Stimulated activated CD4-positive, alpha-beta T cell treated with anti-CD3 and anti-CD28 coated beads, Interleukin-15, amount 100 ng/mL, for 48 hours (primary cell): ENCODE measurements at regions not wholly inside any gene's neighbourhood (a gene's known extent, or its start where the extent isn't known, plus 50 kb on each side); places are given as distances from the start of the nearest gene placed in this dataset.

ENCODE experiments used
- DNase-seq, 2 donors: peaks; one replicate each; pipeline ENCODE4 v3.0.0-alpha.2; 2020; ENCODE audit warnings: low read depth in 2 of 2

- DNase-seq: no peak
Observed at GRCh38 chr5:67374378-67374777, 177.8 kb upstream of the CD180 start.

DNA sequence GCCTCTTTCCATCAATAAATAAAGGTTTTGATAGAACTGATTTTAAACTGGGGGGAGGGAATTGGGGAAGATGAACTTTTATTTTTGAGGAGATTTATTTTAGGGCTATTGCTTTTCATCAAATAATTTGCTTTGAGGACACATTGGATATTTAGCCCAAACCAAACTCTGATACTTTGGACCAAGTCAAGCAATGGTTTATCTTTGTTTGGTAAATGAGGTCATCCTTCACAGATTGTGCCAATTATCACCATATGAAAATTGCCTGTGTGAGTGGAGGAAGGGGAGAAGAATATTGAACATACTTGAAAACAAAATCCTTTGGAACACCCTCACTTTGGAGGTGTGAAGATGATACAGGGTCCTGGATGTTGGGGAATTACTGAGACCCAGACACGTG, 176.9 kb upstream of the CD180 start:
- no peak for DNase-seq

- DNase-seq: no peak
Observed at GRCh38 chr5:67372887-67373286, 176.3 kb upstream of the CD180 start.

DNA sequence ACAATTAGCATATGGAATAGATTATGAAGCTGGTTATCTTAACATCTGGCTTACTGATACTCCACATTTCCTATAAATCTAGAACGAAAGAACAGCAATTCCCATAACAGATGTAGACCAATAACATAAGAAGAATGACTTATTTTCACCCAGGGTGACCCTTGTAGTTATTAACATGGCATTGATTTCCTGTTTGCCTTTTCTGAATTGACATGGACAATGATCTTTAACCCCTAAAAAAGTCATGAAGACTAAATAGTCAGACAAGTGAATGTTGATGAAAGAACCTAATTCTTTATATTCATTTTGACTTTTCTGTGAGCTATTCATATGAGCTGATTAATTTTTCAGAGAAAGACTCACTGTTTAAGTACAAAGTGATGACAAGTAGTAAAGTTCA, 175.3 kb upstream of the CD180 start:
- no peak for DNase-seq

- no peak for DNase-seq
Observed at GRCh38 chr5:67366691-67367395, 170.2 kb upstream of the CD180 start.

- DNase-seq: no peak
Observed at GRCh38 chr5:67366276-67366675, 169.7 kb upstream of the CD180 start.

DNA sequence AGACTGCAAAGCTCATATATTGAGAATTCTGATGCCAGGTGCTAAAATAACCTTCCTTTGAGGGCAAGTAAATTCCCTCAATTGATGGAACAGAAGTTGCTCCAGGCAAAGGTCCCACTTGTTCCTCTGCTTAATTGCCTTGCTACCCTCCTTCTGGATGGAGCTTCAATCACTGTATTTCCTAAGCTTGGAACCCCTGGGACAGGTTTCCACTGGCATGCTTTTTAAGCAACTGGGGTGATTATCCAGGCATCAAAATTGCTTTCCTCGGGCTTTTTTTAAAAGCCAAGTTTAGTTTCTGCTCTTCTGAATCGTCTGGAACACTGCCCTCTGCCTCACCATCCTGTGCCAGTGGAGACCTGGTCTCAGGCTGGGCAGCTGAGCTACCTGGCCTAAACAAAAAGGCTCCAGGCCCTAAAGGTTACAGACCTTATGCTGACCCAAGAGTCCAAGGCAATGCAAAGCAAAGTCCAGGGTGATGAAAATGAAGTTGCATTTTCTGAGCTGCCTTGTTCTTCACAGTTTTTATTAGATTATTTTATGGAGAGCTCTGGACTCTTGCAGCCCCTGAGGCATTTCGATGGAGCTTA, 167.9 kb upstream of the CD180 start:
- DNase-seq: no peak

DNA sequence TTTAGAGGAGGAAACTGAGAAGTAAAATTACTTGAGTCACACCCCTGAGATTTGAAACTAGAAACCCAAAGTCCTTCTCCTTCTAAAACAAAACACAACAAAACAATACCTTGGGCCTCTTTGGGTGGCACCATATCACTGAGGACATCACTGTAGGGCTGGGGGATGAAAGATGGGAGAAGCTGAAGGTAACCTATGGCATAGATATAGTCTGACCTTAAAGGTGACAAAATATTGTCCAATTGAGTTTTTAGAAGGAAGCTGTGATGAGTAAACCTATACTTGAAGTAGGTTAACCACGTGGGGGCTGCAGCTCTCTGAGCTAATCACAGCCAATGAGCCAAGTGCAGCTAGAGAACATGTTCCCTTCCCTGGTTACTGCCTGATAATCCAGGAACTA, 167.4 kb upstream of the CD180 start:
- no peak for DNase-seq

DNA sequence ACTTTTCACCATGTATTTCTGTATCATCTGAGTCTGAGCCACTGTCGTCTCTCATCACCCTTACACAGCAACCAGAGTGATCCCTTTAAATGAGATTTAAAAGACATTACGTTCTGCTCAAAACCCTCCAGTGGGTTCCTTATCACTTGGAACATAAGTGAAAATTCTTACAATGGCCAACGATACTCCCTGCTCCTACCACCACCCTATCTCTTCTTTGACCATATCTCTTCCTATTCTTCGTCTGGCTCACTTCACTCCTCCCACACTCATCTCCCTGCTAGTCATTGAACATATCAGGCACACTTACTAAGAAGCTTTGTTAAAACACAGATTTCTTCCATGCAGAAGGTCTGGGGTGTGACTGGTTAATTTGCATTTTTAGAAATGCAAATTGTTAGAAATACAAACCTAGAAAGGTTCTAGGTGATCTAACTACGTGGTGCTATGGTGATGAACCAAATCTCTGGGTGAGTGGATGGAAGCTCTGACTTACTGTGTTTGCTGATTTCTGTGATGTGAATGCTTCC, 166.6 kb upstream of the CD180 start:
- no peak for DNase-seq

GRCh38 chr5:67361932-67362729, 165.5 kb upstream of the CD180 start:
- DNase-seq: no peak

DNA sequence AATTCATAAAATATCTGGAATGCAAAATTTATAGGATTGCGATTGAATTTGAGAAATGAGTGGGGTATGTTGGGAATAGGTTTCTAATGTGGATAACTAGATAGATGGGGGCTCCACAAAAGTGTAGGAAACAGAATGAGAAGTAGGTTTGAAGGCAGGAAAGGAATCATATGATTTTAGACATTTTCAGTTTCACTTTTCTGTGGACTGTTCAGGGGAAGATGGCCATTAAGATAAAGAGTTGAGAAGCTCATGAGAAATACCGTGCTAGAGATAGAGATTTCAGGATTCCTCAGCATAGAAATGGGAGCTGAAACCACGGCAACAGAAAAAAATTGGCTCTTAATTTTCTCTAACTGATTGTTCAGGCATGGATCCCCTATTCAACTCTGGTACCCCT, 163.4 kb upstream of the CD180 start:
- no peak for DNase-seq

DNA sequence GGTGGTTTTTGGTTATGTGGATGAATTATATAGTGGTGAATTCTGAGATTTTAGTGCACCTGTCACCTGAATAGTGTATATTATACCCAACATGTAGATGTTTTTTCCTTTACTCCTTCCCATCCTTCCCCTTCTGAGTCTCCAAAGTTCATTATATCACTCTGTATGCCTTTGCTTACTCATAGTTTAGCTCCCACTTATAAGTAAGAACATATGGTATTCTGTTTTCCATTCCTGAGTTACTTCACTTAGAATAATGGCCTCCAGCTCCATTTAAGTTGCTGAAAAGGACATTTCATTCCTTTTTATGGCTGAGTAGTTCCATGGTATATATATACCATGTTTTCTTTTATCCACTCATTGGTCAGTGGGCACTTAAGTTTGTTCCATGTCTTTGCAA, 161.6 kb upstream of the CD180 start:
- no peak for DNase-seq

GRCh38 chr5:67355120-67355713, 158.6 kb upstream of the CD180 start:
- DNase-seq: no peak

GRCh38 chr5:67353500-67354450, 157.2 kb upstream of the CD180 start:
- DNase-seq: no peak

DNA sequence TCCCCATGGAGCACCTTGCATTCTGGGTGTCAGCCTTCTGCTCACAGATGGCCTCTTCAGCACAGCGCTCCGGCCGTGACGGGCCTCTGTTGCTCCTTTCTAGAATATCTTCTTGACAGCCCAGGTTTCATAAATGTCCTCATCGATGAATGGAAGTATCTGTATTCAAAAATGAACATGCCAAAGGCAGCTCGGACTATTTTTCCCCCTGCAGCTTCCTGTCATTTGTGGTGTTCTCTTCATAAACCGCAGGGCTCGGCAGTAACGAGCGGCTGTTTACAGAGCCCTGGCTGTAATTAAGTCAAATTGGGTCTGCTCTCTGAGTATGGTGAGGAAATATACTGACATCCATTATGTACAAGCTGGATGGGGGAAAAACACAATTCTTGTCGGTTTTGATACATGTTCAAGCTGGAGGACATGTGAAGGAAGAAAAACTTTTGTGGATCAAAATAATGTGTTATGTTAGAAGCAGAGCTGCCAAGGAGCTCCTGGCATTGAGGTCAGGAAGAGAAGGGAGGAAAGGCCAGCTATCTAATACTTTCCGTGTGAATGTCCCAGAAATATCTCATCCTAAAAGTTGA, 154.1 kb upstream of the CD180 start:
- DNase-seq: no peak

DNA sequence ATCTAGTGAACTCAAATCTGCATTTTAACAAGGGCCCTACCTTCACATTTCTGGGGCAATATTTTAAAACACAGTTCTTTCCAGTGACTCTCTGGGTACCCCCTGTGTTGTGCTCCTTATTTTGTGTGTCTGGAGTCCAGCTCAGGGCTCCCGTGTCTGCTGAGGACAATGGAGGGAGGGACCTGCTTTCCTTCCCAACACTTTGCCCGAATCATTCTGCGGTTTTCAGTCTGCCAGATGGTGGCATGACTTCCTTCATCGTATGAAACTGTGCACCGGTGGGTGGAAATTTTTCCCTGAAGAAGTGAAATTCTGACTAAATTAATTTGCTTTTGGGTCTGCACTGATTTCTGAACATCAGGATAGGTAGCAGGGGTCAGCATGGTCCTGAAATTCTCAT, 153.6 kb upstream of the CD180 start:
- DNase-seq: no peak

GRCh38 chr5:67347821-67348220, 151.2 kb upstream of the CD180 start:
- DNase-seq: no peak

GRCh38 chr5:67346611-67347010, 150.0 kb upstream of the CD180 start:
- DNase-seq: no peak

DNA sequence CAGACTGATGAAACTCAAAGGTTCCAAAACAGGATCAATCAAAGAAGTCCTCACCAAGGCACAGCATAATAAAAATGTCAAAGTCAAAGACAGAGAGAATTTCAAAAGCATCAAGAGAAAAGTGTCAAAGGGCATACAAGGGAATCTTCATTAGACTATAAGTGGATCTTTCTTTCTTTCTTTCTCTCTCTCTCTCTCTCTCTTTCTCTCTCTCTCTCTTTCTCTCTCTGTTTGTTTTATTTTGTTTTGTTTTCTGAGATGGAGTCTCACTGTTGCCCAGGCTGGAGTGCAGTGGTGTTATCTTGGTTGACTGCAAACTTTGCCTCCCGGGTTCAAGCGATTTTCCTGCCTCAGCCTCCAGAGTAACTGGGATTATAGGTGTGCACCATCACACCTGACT, 148.3 kb upstream of the CD180 start:
- DNase-seq: no peak

DNA sequence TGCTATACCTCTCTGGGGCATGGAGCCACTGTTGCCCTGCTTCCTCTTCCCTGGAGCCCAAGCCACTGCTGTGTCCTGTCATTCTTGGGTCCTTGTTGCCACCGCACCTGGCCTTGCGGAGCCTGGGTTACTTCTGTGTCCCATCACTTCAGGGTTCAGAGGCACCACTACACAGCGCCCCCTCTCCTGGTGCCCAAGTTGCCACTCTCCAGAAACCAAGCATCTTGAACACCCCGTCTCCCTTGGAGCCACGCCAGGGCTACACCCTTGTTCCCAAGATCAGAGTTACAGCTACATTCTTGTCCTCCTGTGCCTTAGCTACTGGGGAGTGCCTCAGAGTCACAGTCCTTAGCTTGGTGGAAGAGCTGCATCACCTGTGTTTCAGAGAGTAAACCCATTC, 147.2 kb upstream of the CD180 start:
- no peak for DNase-seq

DNA sequence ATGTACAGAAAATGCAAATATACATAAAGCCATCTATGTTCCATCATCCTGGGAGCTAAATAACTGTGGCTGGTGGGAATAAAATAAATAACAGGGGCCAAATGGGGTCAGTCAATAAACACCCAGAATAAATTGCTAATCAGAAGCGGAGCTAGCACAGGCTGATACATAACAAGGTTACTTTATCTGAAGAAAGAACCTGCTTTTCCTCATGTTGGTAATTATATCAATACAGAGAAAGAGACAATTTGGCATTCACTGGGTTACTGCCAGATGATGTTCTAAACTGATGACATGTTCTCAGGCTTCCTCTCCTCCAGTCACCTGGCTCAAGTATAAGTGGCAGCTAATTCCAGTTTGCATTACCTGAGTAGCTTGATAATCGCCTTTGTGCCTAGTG, 144.9 kb upstream of the CD180 start:
- DNase-seq: no peak
